Lower lobe of right lung (tissue), 2 donors: ENCODE measurements at regions not wholly inside any gene's neighbourhood (a gene's known extent, or its start where the extent isn't known, plus 50 kb on each side); places are given as distances from the start of the nearest gene placed in this dataset.

Experiments
- ATAC-seq, 2 donors: fragments of 200-7000 bp; cut with Tn5 transposase; one replicate each; pipeline ENCODE4 v1.9.1; 2020 to 2022; ENCODE audit warnings: mild to moderate bottlenecking in 2 of 2, moderate library complexity in 2 of 2
- DNase-seq: peaks from one replicate; pipeline ENCODE4 v3.0.0-alpha.2; 2020
- H3K27ac ChIP-seq: fragments of 200-600 bp; one replicate; pipeline ENCODE4 v1.8.0; 2022
- H3K27me3 ChIP-seq: fragments of 200-600 bp; one replicate; pipeline ENCODE4 v1.8.0; 2022; ENCODE audit warnings: low read depth
- H3K36me3 ChIP-seq: fragments of 200-600 bp; one replicate; pipeline ENCODE4 v1.8.0; 2022; ENCODE audit warnings: mild to moderate bottlenecking
- H3K4me1 ChIP-seq: fragments of 200-600 bp; one replicate; pipeline ENCODE4 v1.8.0; 2022
- H3K4me3 ChIP-seq: fragments of 200-600 bp; one replicate; pipeline ENCODE4 v1.8.0; 2022; ENCODE audit warnings: mild to moderate bottlenecking
- H3K9me3 ChIP-seq: fragments of 200-600 bp; one replicate; pipeline ENCODE4 v1.8.0; 2022
- intact Hi-C: fragments of 100-400 bp; cut with DNase I; formaldehyde crosslinking; loops from one replicate; pipeline ENCODE4 v1.11.0; 2022
- TF ChIP-seq, protein P1 (sequence below): fragments of 200-600 bp; IDR thresholded peaks from one replicate; pipeline ENCODE4 v1.8.0; 2022; ENCODE audit warnings: antibody characterized with exemption, mild to moderate bottlenecking
- donor health status: DM: no; HTN: yes; CAD: no; lungs with severe emphysema.

DNA sequence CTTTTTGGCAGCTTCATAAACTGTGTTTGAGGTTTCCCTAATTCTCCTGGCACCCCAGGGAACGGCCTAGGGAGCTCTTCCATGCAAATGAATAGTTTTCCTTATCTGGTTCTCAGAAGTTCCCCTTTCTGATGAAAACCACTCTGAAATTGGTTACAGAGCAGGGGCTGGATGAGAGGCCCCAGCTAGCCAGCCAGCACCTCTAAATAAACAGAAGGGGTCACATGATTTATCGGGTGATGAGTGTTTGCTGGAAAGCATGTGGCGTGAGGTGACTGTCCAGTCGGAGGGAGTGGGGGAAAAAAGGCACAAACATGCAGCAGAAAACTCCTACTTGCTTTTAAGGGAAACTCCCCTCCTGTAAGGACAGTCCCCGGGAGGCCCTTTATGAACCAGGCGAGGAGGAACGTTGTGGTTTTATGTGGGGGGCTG lies 261.2 kb upstream of the ANKRD55 start:
- H3K9me3 ChIP-seq: no peaks in the 10 kb centered on the region
- TF ChIP-seq, protein P1, sequence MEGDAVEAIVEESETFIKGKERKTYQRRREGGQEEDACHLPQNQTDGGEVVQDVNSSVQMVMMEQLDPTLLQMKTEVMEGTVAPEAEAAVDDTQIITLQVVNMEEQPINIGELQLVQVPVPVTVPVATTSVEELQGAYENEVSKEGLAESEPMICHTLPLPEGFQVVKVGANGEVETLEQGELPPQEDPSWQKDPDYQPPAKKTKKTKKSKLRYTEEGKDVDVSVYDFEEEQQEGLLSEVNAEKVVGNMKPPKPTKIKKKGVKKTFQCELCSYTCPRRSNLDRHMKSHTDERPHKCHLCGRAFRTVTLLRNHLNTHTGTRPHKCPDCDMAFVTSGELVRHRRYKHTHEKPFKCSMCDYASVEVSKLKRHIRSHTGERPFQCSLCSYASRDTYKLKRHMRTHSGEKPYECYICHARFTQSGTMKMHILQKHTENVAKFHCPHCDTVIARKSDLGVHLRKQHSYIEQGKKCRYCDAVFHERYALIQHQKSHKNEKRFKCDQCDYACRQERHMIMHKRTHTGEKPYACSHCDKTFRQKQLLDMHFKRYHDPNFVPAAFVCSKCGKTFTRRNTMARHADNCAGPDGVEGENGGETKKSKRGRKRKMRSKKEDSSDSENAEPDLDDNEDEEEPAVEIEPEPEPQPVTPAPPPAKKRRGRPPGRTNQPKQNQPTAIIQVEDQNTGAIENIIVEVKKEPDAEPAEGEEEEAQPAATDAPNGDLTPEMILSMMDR: no peak
- no peaks in the 10 kb centered on the region for H3K27me3 ChIP-seq
- peaks cover 20% of the 10 kb centered on the region for H3K4me1 ChIP-seq
- H3K27ac ChIP-seq: no peak overlapping the region
- H3K36me3 ChIP-seq: no peaks in the 10 kb centered on the region
- DNase-seq: no peak
- no peak overlapping the region for H3K4me3 ChIP-seq
- ATAC-seq: peak; percentile 24 to 30
- intact Hi-C loops: no loop called here

DNA sequence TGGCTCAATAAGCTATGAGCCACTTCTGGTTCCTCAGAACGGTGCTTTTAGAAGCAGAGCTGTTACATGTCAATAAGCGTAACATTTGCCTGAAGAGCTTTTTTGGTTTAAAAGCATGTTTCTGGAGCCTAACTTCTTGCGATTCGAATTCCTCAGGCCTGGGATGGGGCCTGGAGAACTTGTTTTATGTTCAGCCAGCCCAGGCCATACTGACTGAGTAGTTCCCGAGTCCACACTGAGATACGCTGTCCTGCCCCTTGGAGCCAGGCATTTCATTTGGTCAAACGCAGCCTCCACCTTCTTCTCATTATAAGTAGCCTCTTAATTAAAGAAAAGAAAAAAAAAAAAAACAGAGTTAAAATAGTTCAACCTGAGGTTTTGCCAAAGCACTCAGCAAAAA lies 260.6 kb upstream of the ANKRD55 start:
- ATAC-seq (no peak), DNase-seq (no peak)
- Histone ChIP-seq H3K4me1 (peaks cover 20% of the 10 kb centered on the region), H3K4me3 (no peak overlapping the region), H3K27me3 (no peaks in the 10 kb centered on the region), H3K9me3 (no peaks in the 10 kb centered on the region), H3K36me3 (no peaks in the 10 kb centered on the region), H3K27ac (no peak overlapping the region)
- TF ChIP-seq, protein P1: no peak
- intact Hi-C loops: no loop called here

DNA sequence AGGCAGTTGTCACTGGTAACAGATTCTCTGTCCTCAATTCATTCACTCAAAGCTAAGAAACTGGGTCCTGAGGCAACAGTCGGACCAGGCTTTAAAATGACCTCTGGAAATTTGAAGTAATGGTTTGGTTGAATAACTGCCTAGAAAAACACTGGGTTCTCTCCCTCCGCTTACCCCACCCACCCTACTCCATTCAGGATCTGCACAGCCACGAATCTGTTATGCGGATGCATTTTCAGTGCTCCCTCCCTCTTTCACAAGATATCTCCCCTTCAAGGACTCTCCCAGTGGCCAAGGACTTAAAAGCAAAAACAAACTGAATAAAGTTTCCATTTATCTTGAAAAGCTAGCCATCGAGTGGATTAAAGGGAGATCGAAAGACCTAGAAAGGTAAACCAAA lies 260.2 kb upstream of the ANKRD55 start:
- Histone ChIP-seq H3K4me1 (peaks cover 20% of the 10 kb centered on the region), H3K27ac (no peak overlapping the region), H3K36me3 (no peaks in the 10 kb centered on the region), H3K4me3 (no peak overlapping the region), H3K27me3 (no peaks in the 10 kb centered on the region), H3K9me3 (no peaks in the 10 kb centered on the region)
- ATAC-seq (no peak), DNase-seq (no peak)
- intact Hi-C loops: no loop called here
- TF ChIP-seq, protein P1: no peak

DNA sequence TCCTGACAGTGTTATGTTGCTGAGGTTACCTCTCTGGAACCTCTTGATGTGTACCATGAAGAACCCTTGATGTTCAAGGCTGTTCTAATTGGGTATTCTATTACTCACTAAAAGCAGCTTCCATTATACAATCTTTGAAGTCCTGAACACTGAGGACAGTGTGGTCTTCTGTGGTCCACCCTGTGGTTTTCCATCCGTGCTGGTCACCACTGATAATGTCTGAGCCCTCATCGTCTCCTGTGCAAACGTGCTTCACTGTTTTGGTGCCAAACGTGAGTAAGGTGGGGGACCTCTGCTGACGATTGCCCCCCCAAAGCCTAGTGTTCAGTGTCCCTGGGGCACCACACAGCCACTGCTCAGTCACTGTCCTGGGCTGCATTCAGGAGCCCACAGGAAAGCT lies 259.7 kb upstream of the ANKRD55 start:
- Histone ChIP-seq H3K4me3 (no peak overlapping the region), H3K9me3 (no peaks in the 10 kb centered on the region), H3K27me3 (no peaks in the 10 kb centered on the region), H3K27ac (no peak overlapping the region), H3K36me3 (no peaks in the 10 kb centered on the region), H3K4me1 (peaks cover 20% of the 10 kb centered on the region)
- TF ChIP-seq, protein P1: no peak
- intact Hi-C loops: no loop called here
- DNase-seq (no peak), ATAC-seq (no peak)

DNA sequence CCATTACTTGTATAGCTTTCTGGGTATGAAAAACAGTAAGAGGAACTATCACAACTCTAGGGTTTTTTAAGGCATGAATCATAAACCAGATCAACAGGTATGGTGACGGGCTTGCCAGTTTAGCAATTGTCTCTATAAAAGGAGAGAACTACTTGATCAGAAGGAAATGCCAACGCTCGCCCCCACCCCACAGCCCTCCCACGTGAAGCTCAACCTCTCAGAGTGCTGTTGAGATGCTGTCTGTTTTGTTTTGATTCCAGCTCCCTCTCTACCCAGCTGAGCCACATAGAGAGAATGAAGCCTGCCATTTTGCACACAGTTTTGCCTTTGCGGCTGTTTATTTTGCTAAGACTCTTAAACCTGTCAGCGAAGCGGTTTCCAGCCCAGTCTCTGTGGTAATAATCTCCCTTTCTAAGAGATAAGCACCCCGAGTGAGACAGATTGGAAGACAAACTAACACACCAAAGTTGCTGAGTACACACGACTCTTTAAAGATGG lies 257.9 kb upstream of the ANKRD55 start:
- peaks cover 14% of the 10 kb centered on the region for H3K4me1 ChIP-seq
- H3K36me3 ChIP-seq: no peaks in the 10 kb centered on the region
- intact Hi-C loops: no loop called here
- DNase-seq (peak; percentile 63), ATAC-seq (peak; percentile 77 to 80)
- no peak overlapping the region for H3K4me3 ChIP-seq
- TF ChIP-seq, protein P1: no peak
- H3K27me3 ChIP-seq: no peaks in the 10 kb centered on the region
- no peaks in the 10 kb centered on the region for H3K9me3 ChIP-seq
- no peak overlapping the region for H3K27ac ChIP-seq

DNA sequence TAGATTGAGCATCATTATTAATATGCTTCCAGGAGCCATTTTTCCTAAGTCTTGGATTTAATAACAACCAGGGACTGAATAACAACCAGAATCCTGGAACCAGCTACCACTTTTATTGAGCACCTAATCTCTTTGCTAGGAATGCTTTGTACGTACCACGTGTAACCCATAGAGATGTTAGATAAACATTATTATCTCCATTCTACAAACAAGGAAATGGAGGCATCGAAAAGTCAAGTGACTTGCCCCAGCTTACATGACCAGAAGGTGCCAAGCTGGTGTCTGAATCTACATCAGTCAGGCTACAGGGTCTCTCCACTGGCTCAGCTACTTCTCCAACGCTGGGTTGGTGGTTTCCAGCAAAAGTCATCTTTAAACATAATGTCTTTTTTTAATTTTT lies 256.1 kb upstream of the ANKRD55 start:
- intact Hi-C loops: no loop called here
- DNase-seq (no peak), ATAC-seq (no peak)
- H3K27me3 ChIP-seq: no peaks in the 10 kb centered on the region
- H3K4me3 ChIP-seq: no peak overlapping the region
- no peak overlapping the region for H3K27ac ChIP-seq
- no peaks in the 10 kb centered on the region for H3K36me3 ChIP-seq
- no peaks in the 10 kb centered on the region for H3K9me3 ChIP-seq
- H3K4me1 ChIP-seq: peaks cover 8% of the 10 kb centered on the region
- TF ChIP-seq, protein P1: no peak
